GM12873 (cell line): ENCODE measurements at regions not wholly inside any gene's neighbourhood (a gene's known extent, or its start where the extent isn't known, plus 50 kb on each side); places are given as distances from the start of the nearest gene placed in this dataset.
A peak's percentile ranks its signal among the peaks of the same experiment; 100 is the strongest.

Experiments
- CTCF ChIP-seq: IDR thresholded peaks from 2 replicates; pipeline ENCODE4 v1.5.1; 2012; ENCODE audit warnings: low read depth, mild to moderate bottlenecking, moderate library complexity, low read length, control low read depth; ENCODE audit not compliant: insufficient read depth; ENCODE audit errors: missing control alignments

GRCh38 chr6:4017058-4017739 is 61.7 kb downstream of the FAM217A start:
- TF ChIP-seq CTCF: no peak

GRCh38 chr6:4017834-4018170 is 61.1 kb downstream of the FAM217A start:
- no peak for TF ChIP-seq CTCF

DNA sequence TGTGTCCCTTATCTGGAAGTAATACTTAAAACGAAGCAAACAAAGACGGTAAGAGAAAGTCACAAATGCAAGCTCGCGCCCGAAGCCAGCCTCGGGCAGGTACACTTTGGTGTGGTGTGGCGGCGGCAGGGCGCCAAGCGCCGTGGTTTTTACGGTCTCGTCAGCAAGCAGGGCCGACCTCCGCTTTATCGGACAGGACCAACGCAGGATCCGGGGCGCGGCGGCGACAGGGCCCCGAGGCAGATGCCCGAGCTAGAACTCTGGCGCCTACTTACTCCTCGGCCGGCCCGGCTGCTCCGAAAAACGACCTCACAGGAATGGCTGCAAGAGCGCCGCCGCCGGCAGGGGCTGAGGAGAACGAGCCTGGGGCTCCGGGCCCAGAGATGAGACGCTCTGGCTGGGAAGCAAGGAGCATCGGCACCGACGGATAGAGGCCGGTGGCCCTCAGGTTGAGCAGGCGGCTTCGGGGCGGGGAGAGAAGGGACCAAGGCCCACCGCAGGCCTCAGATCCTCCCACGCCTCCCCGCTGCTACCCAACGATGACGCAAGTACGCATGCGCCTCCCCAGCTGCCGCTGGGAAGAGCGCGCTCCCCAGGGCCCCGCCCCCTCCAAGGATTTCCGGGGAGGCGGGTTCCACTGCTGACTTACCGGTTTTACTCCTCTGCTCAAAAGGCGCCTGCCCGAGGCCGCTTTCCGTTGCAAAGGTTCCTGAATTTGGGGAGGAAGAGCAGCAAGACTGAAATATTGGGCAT is 60.6 kb downstream of the FAM217A start:
- peak; percentile 37 for TF ChIP-seq CTCF
